Kasumi-1 (cell line): ENCODE measurements at regions not wholly inside any gene's neighbourhood (a gene's known extent, or its start where the extent isn't known, plus 50 kb on each side); places are given as distances from the start of the nearest gene placed in this dataset.
"Not testable (repeated sequence)": the region's sequence is repeated elsewhere in the genome, so short reads cannot be mapped to it uniquely, and the experiment has no call there.

Experiments
- DNase-seq, 2 experiments: peaks; one replicate each; lab custom pipeline; 2025; lab: John Stamatoyannopoulos, UW

DNA sequence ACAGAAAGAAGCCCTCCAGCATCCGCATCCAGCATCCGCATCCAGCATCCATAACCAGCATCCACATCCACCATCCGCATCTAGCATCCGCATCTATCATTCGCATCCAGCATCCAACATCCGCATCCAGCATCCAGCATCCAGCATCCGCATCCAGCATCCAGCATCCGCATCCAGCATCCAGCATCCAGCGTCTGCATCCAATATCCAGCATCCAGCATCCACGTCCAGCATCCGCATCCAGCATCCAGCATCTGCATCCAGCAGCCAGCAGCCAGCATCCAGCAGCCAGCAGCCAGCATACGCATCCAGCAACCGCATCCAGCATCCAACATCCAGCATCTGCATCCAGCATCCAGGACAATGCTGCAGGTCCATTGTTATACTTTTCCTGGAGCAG is 671.0 kb upstream of the C16orf82 start:
- DNase-seq, result no peak

DNA sequence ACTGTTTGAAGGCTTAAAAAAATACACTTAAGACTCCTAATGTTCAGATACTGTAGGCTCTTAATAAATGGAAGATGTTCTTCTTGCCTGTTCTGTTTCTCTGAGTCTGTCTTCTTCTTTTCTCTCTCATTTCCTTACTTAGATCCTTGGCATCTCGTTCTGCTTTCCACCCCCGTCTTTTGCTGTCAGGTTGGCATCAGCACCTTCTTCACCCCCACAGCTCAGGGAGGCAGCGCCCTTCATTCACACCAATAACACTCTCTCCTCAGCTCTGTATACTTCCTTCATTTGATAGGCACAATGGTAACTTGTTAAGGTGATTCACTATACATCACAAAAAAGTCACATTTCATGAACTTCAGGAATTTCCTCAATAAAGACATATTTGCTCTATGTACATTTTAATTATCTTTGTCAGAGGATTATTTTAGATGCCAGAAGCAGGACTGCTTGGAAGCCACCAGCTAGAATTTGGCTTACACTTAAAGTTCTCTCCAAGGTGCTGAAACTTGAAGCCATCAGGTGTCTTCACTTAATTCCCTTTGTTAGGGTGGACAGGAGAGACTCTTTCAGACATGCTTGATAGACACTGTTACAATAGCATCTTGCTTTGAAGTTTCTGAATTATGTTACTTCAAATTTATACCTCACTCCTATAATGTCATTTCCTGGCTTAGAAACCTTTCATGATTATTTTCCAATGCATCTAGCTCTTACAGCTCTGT is 670.1 kb upstream of the C16orf82 start:
- DNase-seq, result no peak

DNA sequence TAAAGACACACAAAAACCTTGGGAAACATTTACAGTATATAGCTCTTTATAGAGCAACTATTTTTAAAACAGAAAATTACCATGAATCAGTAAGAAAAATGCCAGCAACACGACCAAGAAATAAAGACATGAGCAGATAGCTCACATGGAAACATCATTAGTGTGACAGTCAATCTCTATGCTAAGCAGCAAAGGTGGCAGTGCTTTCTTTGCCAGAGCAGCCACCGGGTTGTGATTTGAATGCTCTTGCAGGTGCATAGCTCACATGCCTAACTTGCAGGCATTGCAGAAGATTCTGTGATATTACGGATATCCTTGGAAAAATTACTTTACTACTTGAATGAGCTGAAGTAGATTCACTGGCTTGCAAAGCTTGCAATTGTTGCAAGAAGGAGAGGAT is 652.9 kb upstream of the C16orf82 start:
- DNase-seq, result no peak

DNA sequence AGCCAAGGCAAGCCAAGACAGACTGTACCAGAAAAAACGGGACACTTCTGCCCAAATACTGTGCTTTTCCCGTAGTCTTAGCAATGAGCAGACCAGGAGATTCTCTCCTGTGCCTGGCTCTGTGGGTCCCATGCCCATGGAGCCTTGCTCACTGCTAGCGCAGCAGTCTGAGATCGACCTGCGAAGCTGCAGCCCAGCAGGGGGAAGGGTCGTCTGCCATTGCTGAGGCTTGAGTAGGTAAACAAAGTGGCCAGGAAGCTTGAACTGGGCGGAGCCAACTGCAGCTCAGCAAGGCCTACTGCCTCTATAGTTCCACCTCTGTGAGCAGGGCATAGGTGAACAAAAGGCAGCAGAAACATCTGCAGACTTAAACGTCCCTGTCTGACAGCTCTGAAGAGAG is 647.3 kb upstream of the C16orf82 start:
- DNase-seq, result not testable (repeated sequence)

DNA sequence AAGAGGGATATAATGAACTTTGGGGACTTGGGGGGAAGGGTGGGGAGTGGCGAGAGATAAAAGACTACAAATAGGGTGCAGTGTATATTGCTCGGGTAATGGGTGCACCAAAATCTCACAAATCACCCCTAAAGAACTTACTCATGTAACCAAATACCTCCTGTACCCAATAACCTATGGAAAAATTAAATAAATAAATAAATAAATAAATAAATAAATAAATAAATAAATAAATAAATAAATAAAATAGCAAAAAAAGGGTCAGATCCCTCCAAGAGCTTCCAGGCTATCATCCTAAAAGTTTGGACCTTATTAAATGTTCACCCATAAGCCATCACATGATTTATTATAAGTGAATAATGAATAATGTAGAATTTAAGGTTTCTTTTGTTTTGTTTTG is 636.1 kb upstream of the C16orf82 start:
- no peak for DNase-seq

DNA sequence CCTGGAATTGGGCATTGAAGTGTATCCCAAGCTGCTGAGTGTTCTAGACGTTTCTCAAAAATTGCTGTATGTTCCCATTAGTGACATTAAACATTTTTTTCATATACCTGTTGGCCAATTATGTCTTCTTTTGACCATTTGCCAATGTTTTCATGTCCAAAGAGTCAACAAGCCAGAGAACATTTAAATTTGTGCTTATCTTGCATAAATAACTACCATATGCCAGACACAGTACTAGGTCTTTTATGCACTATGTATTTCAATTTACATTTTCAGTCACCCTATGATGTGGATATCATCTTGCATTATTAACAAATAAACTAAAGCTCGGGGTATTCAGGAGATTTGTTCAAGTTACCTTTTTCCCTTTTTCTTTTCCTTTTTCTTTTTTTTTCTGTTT is 632.9 kb upstream of the C16orf82 start:
- DNase-seq, result no peak

DNA sequence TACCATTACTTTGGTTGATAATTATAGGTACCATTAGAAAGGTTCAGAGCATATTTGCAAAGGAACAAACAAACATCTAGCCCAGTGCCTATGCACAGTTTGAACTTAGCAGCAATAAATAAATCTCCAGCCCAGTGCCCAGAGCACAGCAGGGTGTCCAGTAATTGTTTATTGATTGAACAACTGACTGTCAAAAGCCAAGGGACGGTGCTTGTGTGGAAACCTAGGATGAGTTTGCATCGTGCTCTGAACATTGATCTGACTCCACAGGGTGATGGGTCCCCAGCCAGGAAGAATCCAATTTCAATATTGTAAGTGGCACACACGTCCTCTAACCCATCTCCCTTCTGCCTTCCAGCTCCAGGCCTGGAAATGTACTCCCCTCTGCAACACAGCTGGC is 625.5 kb upstream of the C16orf82 start:
- DNase-seq, result no peak

DNA sequence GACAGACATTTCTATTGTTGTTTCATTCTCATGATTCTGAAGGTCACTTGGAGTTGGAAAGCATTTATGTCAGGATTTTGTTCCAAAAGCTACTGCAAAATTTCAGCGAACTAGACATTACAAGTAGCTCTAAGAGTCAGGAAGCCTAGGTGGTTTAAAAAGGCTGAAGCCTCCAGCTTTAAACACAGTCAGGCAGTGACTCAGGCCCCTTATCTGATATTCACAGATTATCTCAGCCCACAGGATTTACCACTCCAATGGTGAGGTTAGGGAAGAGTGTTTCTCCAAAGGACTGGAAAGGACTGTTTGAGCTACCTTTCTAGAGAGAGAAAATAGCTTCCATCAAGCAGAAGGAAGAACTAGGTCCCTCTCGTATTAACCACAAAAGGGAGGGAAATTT is 624.4 kb upstream of the C16orf82 start:
- no peak for DNase-seq

DNA sequence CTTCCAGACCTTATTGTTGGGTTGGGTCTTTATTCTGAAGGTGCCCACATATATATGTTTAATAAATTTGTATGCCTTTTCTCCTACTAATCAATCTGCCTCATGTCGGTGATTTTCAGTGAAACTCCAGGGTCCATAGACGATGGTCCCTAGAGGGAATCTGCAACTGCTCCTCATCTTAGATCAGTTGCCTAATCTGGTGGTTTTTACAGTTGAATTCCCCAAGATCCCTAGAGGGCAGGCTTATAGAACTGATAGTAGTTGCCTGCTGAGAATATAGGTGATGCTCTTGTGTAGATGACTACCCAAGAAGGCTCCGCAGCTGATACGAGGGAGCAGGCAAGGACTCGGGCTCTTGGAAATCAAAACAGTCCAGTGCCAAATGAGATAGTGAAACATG is 619.2 kb upstream of the C16orf82 start:
- DNase-seq, result no peak

DNA sequence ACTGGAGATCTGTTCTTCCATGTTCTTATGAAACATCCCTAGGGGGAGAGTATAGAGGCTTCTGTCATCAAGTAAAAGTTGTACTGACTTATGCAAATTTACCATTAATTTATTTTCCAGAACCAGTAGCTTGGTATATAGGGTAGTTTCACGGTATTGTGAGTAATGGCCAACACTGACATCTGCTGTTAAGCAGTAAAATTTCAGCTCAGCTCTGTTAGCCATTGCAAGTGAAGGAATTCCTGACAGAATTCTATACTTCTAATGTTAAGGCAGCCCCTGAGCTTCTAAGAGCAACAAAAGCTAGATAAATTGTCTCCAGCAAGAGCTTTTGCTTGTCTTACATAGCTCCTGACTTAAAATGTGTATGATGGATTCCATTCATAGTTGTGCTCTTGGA is 613.5 kb upstream of the C16orf82 start:
- no peak for DNase-seq

DNA sequence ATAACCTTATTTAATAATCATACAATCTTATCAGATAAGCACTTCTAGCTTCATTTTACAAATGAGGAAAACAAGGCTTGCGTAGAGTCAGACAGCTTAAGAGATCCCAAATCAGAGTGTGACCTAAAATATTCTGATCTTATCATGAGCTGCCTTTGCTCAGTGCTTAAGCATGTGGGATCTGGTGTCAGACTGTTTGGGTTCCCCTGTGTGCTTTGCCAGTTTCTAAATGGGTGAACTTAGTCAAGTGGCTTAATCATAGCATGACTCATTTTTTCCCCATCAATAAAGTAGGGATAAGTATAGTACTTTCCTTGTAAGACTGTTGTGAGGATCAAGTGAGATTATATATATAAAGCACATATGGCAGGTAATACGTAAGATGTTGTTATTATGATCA is 612.6 kb upstream of the C16orf82 start:
- no peak for DNase-seq

DNA sequence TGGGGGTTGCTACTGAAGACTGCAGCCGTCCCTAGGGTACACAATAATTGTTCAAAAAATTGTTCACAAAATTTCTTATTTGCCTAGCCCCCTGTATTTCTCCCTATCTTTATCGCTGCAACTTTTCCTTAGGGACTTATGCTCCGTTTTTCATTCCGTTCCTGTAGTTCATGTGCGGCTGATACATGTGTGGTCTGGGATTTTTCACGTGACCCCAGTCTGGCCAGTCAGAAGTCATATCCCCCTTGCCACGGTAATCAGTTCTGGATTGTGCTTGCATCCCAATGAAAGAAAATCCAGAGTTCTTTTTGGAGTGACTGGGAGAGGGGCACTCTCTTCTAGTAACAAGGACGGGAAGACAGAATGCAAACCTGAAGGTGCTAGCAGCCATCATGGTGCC is 610.7 kb upstream of the C16orf82 start:
- no peak for DNase-seq

DNA sequence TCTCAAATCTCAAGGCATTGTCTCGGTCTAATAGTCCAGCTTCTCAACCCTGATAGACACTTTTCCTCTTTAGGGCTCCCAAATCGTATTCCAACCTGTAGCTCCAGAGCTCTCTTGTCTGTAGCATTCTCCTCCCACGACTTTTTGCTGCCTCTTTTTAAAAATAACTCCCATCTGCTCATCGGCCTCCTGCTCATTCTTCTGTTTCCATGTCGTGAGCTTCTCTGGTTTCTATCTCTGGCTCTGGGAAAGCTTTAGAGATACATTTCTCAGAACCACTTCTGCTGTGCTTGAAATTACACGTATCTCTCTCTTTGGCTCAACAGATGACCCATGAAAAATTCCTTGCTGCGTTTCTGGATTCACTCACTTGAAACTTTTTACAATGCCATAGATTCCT is 609.6 kb upstream of the C16orf82 start:
- DNase-seq, result no peak

DNA sequence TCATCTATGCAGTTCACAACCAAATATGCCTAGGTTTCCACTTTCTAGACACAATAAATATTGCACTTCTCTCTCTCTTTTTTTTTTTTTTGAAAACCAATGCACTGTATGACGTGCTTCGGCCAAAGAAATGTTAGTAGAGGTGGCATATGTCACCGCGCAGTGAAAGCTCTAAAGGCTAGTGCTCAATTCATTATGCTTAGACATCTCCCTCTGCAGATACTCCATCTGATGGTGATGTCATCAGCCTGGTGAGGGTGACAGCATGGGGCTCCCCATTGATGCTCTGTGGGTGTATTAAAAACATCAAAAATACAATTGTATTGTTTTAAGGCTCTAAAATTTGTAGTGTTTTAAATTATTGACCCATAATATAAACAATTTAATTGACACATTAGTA is 608.8 kb upstream of the C16orf82 start:
- DNase-seq, result no peak

DNA sequence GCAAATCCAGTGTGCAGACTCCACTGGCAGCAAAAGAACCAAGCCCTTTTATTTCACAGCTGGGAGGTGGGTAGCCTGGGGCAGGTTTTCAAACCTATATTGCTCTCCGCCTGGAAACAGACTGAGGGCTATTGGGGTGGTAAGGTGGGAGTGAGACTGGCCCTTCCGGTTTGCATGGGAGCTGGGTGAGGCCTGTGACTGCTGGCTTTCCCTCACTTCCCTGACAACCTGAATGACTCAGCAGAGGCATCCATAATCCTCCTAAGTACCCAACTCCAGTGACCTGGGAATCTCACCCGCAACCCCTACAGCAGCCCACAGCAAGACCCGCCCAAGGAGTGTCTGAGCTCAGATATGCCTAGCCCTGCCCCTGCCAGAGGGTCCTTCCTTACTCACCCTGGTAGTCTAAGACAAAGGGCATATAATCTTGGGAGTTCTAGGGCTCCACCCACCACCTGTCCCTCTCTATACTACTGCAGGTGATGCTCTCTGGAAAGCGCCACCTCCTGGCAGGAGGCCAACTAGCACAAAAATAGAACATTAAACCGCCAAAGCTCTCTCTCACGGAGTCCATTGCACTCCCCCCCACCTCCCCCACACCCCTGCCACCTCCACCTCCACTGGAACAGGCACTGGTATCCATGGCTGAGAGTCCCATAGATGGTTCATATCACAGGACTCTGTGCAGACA is 602.0 kb upstream of the C16orf82 start:
- no peak for DNase-seq

DNA sequence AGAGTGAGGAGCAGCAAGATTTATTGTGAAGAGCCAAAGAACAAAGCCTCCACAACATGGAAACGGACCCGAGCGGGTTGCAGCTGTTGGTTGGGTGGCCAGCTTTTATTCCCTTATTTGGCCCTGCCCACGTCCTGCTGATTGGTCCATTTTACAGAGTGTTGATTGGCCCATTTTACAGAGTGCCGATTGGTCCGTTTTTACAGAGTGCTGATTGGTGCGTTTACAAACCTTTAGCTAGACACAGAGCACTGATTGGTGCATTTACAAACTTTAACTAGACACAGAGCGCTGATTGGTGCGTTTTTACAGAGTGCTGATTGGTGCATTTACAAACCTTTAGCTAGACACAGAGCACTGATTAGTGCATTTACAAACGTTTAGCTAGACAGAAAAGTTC is 592.3 kb upstream of the C16orf82 start:
- not testable (repeated sequence) for DNase-seq

DNA sequence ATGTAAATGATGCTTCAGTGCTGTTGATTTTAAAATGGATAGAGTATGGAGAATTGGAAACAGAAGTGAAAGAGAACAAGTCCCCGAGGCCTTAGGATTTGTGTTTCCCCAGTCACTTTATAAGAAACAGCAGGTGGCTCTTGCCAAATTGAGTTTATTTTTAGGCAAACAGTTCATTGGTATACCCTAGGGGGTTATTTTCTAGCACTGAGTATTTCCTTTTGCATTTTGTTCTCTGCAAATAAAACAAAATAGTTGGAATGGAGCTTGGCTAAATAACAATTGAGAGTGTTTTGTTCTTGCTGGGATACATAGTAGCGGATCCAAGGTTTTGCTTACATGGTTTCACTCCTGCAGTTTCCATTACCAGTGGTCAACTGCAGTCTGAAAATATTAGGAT is 591.1 kb upstream of the C16orf82 start:
- no peak for DNase-seq

DNA sequence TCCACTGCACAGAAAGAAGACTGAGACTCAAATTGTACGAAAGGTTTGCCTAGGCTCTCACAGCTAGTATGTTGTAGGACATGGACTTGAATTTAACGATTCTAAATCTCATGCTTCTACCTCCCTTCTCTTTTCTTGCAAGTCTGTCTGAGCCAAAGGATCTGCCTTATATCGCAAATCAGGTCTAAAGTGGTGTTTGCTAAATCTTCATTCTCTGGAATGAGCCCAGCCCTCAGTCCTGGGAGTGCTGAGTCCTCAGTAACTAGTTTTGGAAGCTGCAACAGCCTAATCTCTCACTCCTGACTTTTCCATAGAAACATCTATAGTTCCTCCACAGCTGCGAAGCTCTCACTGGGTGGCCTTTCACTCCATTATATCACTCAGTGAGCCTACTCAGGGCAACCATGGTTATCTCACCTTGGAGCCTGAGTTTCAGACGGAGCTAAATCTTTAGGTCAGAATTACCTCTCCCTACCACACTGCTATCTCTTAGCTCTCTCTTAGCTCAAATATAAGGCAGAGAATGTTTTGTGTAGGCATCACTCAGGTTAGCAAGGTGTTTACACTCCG is 575.5 kb upstream of the C16orf82 start:
- no peak for DNase-seq

DNA sequence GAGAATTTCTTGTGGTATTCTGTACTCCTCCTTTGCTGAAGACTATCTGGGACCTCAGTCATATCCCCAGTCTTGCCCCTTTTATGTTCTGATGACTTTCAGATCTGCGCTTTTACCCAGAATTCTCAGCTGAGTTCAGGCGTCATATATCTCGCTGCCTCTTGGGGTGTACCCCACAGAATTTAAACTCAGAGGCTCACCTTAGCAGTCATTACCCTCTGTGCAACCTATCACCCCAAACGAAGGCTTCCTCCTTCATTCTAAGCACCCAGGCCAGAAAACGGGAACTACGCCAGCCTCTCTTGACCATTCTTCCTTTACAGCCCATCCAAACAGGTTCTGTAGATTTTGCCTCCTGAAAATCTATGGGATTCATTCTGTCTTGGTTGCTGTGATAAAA is 574.8 kb upstream of the C16orf82 start:
- DNase-seq, result no peak

DNA sequence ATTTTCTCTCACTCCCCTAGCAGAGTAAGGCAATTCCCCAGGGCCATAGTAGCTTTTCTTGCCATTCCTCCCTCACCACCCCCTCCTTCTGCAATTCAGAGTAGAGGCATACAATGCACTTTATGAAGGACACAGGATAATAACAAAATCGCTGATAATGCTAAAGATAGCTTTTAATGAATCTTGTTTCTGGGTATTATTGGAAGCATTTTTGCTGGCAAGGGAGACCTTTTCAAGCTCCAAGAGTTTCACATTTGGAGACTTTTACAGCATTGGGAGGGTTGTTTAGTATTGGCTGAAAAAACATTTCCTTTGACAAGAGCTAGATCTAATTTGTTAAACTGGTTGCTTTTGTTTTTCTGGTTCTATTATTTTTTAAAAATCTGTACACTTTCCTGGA is 573.0 kb upstream of the C16orf82 start:
- DNase-seq, result no peak

DNA sequence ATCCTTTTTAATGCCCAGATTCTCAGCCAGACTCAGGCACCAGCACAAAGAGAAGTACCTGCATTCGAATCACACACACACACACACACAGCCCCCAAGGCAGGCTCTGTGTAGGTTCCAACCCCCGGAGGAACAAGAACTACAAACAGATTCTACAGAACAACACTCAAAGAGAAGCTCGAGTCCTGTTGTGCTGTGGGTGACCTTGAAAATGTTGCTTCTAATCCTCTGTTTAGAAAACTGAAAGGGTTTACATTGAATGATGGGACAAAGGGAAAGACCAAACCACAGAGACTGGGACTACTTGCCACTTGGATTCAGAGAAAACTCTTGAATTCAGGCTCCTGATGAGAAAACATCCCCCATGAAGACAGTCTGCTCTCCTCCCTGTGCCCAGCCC is 568.8 kb upstream of the C16orf82 start:
- DNase-seq, result no peak

DNA sequence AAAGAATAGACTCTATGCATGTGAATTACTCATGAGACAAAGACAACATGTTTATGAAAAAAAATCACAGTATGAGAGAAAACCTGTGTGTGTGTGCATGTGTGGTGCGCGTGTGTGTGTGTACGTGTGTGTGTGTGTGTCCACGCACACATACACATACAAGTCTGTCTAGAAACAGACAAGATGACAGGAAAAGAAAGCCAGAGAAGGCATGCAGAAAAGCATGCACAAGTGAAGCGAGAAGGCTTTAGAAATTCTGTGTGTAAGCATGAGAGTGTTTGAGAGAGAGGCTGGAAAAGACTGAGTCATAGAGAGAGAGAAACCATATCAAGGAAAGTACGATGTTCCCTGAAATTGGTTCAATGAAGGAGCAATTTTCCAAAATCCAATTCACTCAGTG is 566.4 kb upstream of the C16orf82 start:
- DNase-seq, result no peak

DNA sequence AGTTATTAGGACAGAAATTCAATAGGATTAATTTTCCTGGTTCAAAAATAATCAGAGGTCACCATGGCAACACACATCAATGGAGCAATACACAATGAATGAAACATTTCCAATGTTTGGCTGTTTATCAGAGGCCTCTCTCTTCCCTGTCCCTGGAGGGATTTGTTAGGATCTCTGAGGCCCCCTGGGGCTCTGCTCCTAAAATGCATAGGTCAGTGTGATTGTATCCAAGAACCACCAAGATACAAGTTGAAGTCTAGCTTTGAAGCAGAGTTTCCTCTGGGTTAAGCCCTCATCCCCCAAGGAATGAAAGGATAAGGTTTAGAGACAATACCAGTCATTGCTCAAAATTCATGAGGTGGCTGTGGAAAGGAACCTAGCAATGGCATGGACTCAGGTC is 561.2 kb upstream of the C16orf82 start:
- no peak for DNase-seq

DNA sequence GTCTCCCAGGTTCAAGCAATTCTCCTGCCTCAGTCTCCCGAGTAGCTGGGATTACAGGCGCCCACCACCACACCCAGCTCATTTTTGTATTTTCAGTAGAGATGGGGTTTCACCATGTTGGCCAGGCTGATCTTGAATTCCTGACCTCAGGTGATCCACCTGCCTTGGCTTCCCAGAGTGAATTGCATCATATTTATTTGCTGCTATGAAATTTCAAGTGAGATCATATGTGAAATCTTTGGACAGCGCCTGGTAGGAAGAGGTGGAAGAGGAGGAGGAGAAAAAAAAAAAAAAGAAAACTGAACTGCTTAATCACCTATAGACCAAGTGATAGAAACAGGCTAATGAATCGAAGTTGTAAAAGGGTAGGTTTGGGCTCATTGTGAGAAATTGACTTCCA is 557.8 kb upstream of the C16orf82 start:
- not testable (repeated sequence) for DNase-seq
